Dendritic cell treated with granulocyte-macrophage colony-stimulating factor and Interleukin-4, amounts not matched to agents 40 ng/mL and 50 ng/mL, for 4 days (primary cell): ENCODE measurements at regions not wholly inside any gene's neighbourhood (a gene's known extent, or its start where the extent isn't known, plus 50 kb on each side); places are given as distances from the start of the nearest gene placed in this dataset.
"Not testable (repeated sequence)": the region's sequence is repeated elsewhere in the genome, so short reads cannot be mapped to it uniquely, and the experiment has no call there.

Source experiments
- H3K27ac Mint-ChIP-seq: one replicate; pipeline ENCODE4 v1.8.0; 2022; ENCODE audit warnings: mild to moderate bottlenecking, mixed read lengths
- H3K27me3 Mint-ChIP-seq: one replicate; pipeline ENCODE4 v1.8.0; 2022; ENCODE audit warnings: mild to moderate bottlenecking, mixed read lengths
- H3K36me3 Mint-ChIP-seq: one replicate; pipeline ENCODE4 v1.8.0; 2022; ENCODE audit warnings: low read depth, mixed read lengths
- H3K4me1 Mint-ChIP-seq: one replicate; pipeline ENCODE4 v1.8.0; 2022; ENCODE audit warnings: low read depth, mixed read lengths
- H3K4me3 Mint-ChIP-seq: one replicate; pipeline ENCODE4 v1.8.0; 2022; ENCODE audit warnings: mild to moderate bottlenecking, moderate library complexity, mixed read lengths
- H3K9me3 Mint-ChIP-seq: one replicate; pipeline ENCODE4 v1.8.0; 2022; ENCODE audit warnings: mixed read lengths
- intact Hi-C: fragments of 100-400 bp; cut with micrococcal nuclease; formaldehyde crosslinking; loops from one replicate; pipeline ENCODE4 v1.15.0; 2022

DNA sequence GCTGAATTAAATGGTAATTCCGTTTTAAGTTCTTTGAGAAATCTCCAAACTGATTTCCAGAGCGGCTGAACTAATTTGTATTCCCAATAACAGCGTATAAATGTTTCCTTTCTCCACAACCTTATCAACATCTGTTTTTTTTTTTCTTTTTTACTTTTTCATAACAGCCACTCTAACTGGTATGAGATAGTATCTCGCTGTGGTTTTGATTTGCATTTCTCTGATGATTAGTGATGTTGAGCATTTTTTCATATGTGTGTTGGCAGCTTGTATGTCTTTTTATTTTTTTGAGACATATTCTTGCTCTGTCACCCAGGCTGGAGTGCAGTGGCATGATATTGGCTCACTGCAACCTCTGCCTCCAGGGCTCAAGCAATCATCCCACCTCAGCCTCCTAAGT lies 2018.3 kb upstream of the ACO1 start:
- H3K4me1 Mint-ChIP-seq, H3K9me3 Mint-ChIP-seq, H3K36me3 Mint-ChIP-seq, H3K4me3 Mint-ChIP-seq, intact Hi-C loops, H3K27ac Mint-ChIP-seq, H3K27me3 Mint-ChIP-seq: not testable (repeated sequence)

DNA sequence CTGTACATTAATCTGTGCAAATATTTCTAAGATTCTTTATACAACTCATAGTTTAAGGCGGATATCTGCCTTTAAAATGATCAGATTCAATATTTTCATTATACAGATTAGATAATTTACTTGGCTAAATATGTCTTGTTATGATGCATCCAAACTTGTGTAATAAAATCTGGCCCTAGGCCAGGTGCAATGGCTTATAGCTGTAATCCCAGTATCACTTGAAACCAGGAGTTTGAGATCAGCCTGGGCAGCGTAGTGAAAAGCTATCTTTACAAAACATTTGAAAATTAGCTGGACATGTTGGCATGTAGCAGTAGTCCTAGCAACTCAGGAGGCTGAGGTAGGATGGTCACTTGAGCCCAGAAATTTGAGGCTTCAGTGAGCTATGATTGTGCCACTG lies 2002.2 kb upstream of the ACO1 start:
- no peaks in the 10 kb centered on the region for H3K4me1 Mint-ChIP-seq
- H3K36me3 Mint-ChIP-seq: no peaks in the 10 kb centered on the region
- no peaks in the 10 kb centered on the region for H3K27me3 Mint-ChIP-seq
- intact Hi-C loops: no loop called here
- H3K9me3 Mint-ChIP-seq: no peaks in the 10 kb centered on the region
- no peak overlapping the region for H3K4me3 Mint-ChIP-seq
- no peak overlapping the region for H3K27ac Mint-ChIP-seq

DNA sequence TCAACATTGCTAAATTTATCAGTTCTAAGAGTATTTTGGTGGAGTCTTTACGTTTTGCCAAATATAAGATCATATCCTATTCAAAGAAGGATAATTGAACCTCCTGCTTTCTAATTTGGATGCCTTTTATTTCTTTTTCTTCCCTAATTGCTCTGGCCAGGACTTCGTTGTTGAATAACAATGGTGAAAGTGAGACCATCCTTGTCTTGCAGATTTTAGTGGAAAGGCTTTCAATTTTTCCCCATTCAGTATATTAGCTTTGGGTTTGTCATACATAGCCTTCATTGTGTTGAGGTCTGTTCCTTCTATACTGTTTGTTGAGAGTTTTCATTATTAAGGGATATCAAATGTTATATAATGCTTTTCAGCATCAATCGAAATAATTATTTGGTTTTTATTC lies 1974.2 kb upstream of the ACO1 start:
- H3K27me3 Mint-ChIP-seq: no peaks in the 10 kb centered on the region
- intact Hi-C loops: no loop called here
- H3K4me3 Mint-ChIP-seq: no peak overlapping the region
- no peaks in the 10 kb centered on the region for H3K36me3 Mint-ChIP-seq
- H3K9me3 Mint-ChIP-seq: peaks cover 47% of the 10 kb centered on the region
- H3K27ac Mint-ChIP-seq: no peak overlapping the region
- no peaks in the 10 kb centered on the region for H3K4me1 Mint-ChIP-seq

DNA sequence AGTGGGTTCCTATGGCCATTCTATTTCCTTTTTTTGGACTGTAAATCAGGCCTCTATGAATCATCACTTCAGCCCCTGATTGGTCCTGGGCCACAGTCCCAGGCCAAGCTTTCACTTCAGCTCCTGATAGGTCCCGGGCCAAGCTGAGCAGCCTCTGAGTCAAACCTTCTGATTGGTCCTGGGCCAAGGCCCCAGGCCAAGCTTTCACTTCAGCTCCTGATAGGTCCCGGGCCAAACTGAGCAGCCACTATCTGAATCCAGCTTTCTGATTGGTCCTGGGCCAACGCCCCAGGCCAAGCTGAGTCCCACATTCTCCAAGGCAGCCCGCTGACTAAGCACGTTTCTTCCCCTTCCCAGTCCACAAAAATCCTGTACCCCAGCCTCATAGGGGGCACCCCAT lies 1972.9 kb upstream of the ACO1 start:
- intact Hi-C loops: no loop called here
- H3K36me3 Mint-ChIP-seq: no peaks in the 10 kb centered on the region
- H3K4me3 Mint-ChIP-seq: no peak overlapping the region
- no peaks in the 10 kb centered on the region for H3K27me3 Mint-ChIP-seq
- no peak overlapping the region for H3K27ac Mint-ChIP-seq
- H3K9me3 Mint-ChIP-seq: peaks cover 47% of the 10 kb centered on the region
- no peaks in the 10 kb centered on the region for H3K4me1 Mint-ChIP-seq

DNA sequence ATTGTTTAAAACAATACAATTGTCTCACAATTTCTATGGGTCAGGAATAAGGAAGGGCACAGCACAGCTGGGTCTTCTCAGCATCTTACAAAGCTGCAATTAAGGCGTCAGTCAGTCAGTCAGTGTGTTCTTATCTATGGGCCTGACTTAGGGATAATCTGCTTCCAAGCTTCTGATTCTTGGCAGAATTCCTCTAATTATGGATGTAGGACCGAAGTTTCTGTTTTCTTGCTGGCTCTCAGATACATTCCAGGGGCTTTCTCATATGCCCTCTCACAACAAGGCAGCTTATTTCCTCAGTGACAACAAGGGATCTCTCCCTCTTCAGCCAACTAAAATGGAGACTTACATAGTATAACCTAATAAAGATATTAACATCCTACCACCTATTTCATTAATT lies 1925.3 kb upstream of the ACO1 start:
- Mint-ChIP-seq H3K27me3 (no peaks in the 10 kb centered on the region), H3K9me3 (peaks cover 10% of the 10 kb centered on the region), H3K27ac (no peak overlapping the region), H3K4me3 (no peak overlapping the region), H3K4me1 (no peaks in the 10 kb centered on the region), H3K36me3 (no peaks in the 10 kb centered on the region)
- intact Hi-C loops: no loop called here

DNA sequence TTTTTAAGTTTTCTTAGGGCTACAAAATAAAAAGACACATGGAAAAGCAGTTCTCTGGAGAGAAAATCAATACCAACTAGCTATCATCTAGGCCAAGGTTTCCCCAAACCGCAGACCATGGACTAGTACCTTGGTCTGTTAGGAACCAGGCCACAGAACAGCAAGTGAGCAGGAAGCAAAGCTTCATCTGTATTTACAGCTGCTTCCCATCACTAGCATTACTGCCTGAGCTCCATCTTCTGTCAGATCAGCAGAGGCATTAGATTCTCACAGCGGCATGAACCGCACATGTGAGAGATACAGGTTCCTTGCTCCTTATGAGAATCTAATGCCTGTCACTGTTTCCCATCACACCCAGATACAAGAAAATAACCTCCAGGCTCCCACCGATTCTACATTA lies 1907.6 kb upstream of the ACO1 start:
- no peaks in the 10 kb centered on the region for H3K27me3 Mint-ChIP-seq
- H3K9me3 Mint-ChIP-seq: peaks cover 20% of the 10 kb centered on the region
- H3K36me3 Mint-ChIP-seq: no peaks in the 10 kb centered on the region
- no peaks in the 10 kb centered on the region for H3K4me1 Mint-ChIP-seq
- intact Hi-C loops: no loop called here
- H3K27ac Mint-ChIP-seq: no peak overlapping the region
- H3K4me3 Mint-ChIP-seq: no peak overlapping the region

DNA sequence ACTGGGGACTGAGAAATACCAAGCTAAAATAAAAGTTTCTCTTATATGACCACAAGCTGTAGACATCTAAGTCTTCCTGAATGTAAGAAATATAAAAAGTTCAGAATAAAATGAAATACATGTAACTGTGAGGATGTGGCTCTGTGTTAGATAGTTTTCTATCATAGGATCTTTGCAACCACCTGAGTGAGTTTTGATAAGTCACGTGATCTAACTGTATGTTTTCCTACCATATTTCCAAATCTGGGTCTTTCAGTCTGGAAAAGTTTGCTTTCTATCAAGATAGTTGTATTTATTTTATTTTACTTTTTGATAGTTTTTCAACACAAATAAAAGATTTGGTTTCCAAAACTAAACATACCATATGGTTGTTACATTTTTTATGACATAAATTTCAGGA lies 1905.8 kb upstream of the ACO1 start:
- Mint-ChIP-seq H3K36me3 (no peaks in the 10 kb centered on the region), H3K27me3 (no peaks in the 10 kb centered on the region)

DNA sequence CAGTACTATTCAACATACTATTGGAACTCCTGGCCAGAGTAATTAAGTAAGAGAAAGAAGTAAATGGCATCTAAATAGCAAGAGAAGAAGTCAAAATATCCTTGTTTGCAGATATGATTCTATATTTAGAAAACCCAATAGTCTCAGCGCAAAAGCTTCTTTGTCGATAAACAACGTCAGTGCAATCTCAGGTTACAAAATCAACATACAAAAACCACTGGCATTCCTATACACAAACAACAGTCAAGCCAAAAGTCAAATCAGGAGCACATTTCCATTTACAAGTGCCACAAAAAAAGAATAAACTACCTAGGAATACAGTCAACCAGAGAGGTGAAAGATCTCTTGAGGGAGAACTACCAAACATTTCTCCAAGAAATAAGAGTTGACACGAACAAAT lies 1901.9 kb upstream of the ACO1 start:
- Mint-ChIP-seq H3K9me3 (peaks cover 21% of the 10 kb centered on the region), H3K36me3 (no peaks in the 10 kb centered on the region), H3K4me3 (no peak overlapping the region), H3K4me1 (no peaks in the 10 kb centered on the region), H3K27me3 (no peaks in the 10 kb centered on the region), H3K27ac (no peak overlapping the region)
- intact Hi-C loops: no loop called here

More for the DNA sequence above, 1905.8 kb upstream of the ACO1 start:
- intact Hi-C loops: no loop called here
- Mint-ChIP-seq H3K9me3 (peaks cover 21% of the 10 kb centered on the region), H3K4me1 (no peaks in the 10 kb centered on the region), H3K4me3 (no peak overlapping the region), H3K27ac (no peak overlapping the region)

DNA sequence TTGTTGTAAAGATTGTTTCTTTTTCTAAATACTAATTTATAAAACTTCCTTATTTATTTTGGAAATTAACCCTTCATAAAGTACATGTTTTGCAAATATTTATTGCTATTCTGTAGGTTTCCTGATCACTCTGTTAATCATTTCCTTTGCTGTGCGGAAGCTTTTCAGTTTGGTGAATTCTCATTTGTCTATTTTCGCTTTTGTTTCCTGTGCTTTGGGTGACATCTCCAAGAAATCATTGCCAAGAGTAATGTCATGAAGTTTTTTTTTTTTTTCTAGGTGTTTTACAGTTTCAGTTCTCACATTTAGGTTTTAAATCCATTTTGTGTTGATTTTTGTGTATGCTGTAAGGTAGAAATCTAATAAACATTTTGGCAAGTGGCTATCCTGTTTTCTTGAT lies 1899.8 kb upstream of the ACO1 start:
- Mint-ChIP-seq H3K4me1 (no peaks in the 10 kb centered on the region), H3K27ac (no peak overlapping the region), H3K4me3 (no peak overlapping the region), H3K27me3 (no peaks in the 10 kb centered on the region), H3K36me3 (no peaks in the 10 kb centered on the region), H3K9me3 (peaks cover 21% of the 10 kb centered on the region)
- intact Hi-C loops: no loop called here

DNA sequence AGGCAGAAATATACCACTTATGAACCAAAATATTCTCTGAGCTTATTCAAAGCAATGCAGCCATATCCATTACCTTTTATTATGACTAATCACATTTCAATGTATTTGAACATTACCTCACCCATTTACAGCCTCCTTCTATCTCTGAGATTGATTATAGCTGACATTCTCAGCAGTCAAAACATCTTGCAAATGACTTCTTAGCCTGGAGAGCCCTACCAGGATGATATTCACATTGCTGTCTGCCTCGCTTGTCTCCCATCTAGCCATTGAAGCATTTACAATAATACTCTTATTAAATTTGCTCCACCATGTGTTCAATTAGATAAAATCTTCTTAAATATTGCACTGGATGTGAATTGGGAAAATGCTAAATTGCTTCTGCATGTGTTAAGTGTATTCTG lies 1879.9 kb upstream of the ACO1 start:
- Mint-ChIP-seq H3K9me3 (no peaks in the 10 kb centered on the region), H3K4me1 (no peaks in the 10 kb centered on the region), H3K27ac (no peak overlapping the region), H3K36me3 (no peaks in the 10 kb centered on the region), H3K4me3 (no peak overlapping the region), H3K27me3 (no peaks in the 10 kb centered on the region)
- intact Hi-C loops: no loop called here

DNA sequence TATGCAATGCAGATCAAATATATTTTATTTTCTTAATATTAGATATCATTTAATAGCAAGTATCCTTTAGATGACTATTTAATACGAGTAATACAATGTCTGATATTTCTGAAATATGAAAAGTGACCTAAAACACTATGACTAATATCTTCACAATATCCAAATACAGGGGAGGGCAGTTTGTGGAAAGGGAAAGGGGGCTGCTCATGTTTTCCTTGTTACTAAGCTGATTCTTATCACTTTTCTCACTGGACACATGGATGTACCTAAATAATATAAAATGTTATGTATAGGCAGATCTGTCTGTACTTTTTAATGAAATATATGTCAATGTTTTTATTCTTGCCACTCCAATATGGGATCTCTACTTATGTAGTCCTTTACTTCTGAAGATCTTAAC lies 1879.1 kb upstream of the ACO1 start:
- Mint-ChIP-seq H3K4me1 (no peaks in the 10 kb centered on the region), H3K36me3 (no peaks in the 10 kb centered on the region), H3K27me3 (no peaks in the 10 kb centered on the region), H3K4me3 (no peak overlapping the region), H3K9me3 (no peaks in the 10 kb centered on the region), H3K27ac (no peak overlapping the region)
- intact Hi-C loops: no loop called here

DNA sequence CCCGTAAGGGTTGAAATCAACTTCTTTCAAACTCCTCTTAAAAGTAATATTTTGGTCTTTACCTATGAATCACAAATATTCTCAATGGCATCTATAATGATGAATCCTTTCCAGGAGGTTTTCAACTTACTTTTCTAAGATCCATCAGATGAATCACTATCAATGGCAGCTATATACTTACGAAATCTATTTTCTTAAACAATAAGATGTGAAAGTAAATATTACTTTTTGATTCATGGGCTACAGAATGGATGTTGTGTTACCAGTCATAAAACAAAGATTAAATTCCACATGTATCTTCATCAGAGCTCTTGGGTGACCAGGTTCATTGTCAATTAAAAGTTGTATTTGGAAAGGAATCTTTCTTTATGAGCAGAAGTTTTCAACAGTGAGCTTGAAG lies 1877.7 kb upstream of the ACO1 start:
- H3K9me3 Mint-ChIP-seq: no peaks in the 10 kb centered on the region
- no peaks in the 10 kb centered on the region for H3K36me3 Mint-ChIP-seq
- H3K4me1 Mint-ChIP-seq: no peaks in the 10 kb centered on the region
- intact Hi-C loops: no loop called here
- no peaks in the 10 kb centered on the region for H3K27me3 Mint-ChIP-seq
- H3K4me3 Mint-ChIP-seq: no peak overlapping the region
- H3K27ac Mint-ChIP-seq: no peak overlapping the region

DNA sequence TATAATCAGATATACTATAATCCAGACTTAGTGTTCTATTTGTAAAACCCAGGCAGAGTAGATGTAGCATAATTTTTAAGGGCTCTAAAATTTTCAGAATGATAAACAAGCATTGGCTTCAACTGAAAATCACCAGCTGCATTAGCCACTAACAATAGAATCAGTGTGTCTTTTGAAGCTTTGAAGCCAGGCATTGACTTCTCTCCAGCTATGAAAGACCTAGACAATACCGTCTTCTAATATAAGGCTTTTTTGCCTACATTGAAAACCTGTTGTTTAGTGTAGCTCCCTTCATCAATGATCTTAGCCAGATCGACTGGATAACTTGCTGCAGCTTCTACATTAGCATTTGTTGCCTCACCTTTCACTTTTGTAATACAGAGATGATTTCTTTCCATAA lies 1877.3 kb upstream of the ACO1 start:
- intact Hi-C loops: no loop called here
- Mint-ChIP-seq H3K27ac (no peak overlapping the region), H3K9me3 (no peaks in the 10 kb centered on the region), H3K4me1 (no peaks in the 10 kb centered on the region), H3K27me3 (no peaks in the 10 kb centered on the region), H3K4me3 (no peak overlapping the region), H3K36me3 (no peaks in the 10 kb centered on the region)

DNA sequence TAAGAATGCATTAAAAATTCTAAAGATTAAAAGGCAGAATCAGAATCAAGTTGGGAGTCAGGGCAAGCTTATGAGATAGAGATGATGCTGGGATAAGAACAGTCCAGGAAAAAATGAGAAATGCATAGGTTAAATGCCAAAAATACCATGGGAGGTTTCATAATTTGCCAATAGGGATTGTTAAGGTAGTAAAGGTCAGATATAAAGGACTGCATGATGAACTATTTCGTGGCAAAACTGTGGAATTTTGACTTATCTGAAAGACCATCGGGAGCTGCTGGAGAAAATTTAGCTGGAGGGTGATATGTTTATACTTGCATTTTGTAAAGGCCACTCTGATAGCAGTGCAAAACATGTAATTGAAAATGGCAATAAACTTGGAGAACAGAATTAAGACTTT lies 1872.8 kb upstream of the ACO1 start:
- intact Hi-C loops: no loop called here
- H3K9me3 Mint-ChIP-seq: peaks cover 13% of the 10 kb centered on the region
- no peak overlapping the region for H3K4me3 Mint-ChIP-seq
- H3K4me1 Mint-ChIP-seq: no peaks in the 10 kb centered on the region
- no peak overlapping the region for H3K27ac Mint-ChIP-seq
- no peaks in the 10 kb centered on the region for H3K27me3 Mint-ChIP-seq
- H3K36me3 Mint-ChIP-seq: no peaks in the 10 kb centered on the region

DNA sequence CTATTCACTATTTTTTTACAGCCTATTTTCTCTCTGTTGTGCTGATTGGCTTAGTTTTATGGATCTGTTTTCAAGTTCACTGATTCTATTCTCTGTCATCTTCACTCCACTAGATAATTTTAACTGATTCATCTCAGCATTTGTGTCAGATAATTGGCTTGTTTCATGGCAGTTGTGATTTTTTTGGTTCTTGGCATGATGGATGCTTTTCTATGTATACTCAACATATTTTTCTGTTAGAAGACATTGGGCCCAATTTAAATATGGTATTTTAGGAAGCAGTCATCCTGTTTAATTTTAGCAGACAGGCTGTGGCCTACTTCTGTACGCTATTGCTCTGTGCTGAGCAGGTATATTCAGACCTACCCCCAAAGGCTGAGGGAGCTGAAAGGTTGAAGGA lies 1865.3 kb upstream of the ACO1 start:
- intact Hi-C loops: no loop called here
- Mint-ChIP-seq H3K27ac (no peak overlapping the region), H3K4me3 (no peak overlapping the region), H3K9me3 (no peaks in the 10 kb centered on the region), H3K36me3 (no peaks in the 10 kb centered on the region), H3K4me1 (no peaks in the 10 kb centered on the region), H3K27me3 (no peaks in the 10 kb centered on the region)

DNA sequence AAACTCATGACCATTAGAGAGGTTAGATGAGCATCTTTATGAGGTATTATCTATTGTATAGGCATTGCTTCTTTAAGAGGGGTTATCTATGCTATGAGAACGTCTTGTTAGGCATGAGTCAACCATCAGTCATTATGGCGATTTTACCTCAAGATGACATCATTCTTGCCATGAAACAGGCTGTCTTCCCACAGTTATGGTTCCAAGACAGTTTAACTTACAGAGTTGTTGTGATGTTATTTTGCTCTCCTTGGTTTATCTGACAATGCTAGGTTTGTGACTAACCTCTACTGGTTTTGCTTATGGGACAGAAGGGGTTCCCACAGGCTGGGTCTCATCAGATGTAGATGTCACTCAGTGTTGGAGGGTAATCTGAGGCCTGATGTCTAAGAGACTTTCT lies 1864.7 kb upstream of the ACO1 start:
- Mint-ChIP-seq H3K4me3 (no peak overlapping the region), H3K27me3 (no peaks in the 10 kb centered on the region), H3K27ac (no peak overlapping the region), H3K9me3 (no peaks in the 10 kb centered on the region), H3K36me3 (no peaks in the 10 kb centered on the region), H3K4me1 (no peaks in the 10 kb centered on the region)
- intact Hi-C loops: no loop called here
